ENCODE measurements at regions not wholly inside any gene's neighbourhood (a gene's known extent, or its start where the extent isn't known, plus 50 kb on each side); places are given as distances from the start of the nearest gene placed in this dataset.
"Not testable (repeated sequence)": the region's sequence is repeated elsewhere in the genome, so short reads cannot be mapped to it uniquely, and the experiment has no call there.

DNA sequence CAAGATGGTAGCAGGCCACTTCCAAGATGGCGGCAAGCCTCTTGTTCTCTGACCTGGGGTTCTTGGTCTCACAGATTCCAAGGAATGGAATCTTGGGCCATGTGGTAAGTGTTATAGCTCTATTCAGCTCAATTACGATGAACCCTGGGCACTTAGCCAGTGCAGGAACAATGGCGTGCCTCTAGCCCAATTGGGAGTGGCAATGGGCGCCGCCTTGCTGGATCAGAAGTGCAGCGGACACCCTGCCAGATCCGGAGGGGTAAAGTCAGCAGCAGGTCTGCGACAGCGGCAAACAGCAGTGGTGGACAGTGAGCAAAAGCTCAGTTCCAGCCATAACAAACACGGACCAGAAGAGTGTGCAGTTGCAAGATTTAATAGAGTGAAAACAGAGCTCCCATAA lies 263.2 kb upstream of the SEMA3C start:
- not testable (repeated sequence) for TF ChIP-seq POLR2AphosphoS5, TAF1, POLR2A (IDR thresholded peaks at IDR 0.05; ENCODE audit: low read depth, low read length)
